Neural cell (in vitro differentiated cells): ENCODE measurements at regions not wholly inside any gene's neighbourhood (a gene's known extent, or its start where the extent isn't known, plus 50 kb on each side); places are given as distances from the start of the nearest gene placed in this dataset.

ENCODE experiments used
- H2AFZ ChIP-seq: fragments of 200-600, 300-800 bp; sonication (generic), shearing (Covaris generic); 2 replicates; pipeline ENCODE4 v1.6.0; 2014; ENCODE audit warnings: low read depth, mild to moderate bottlenecking, antibody characterized with exemption, low read length, moderate library complexity
- H3F3A ChIP-seq: fragments of 200-600 bp; shearing (Covaris generic); 2 replicates; pipeline ENCODE4 v1.6.1; 2016; ENCODE audit warnings: mild to moderate bottlenecking, moderate library complexity, mixed read lengths, antibody characterized with exemption, low read length; ENCODE audit not compliant: insufficient read depth, poor library complexity, severe bottlenecking
- H3K27ac ChIP-seq: fragments of 200-600, 300-800 bp; sonication (generic), shearing (Covaris generic); 2 replicates; pipeline ENCODE4 v1.5.1; 2014; ENCODE audit warnings: mild to moderate bottlenecking, low read length, moderate library complexity
- H3K27me3 ChIP-seq: fragments of 300-800, 200-600 bp; sonication (generic), shearing (Covaris generic); 2 replicates; pipeline ENCODE4 v1.6.0; 2014; ENCODE audit warnings: mild to moderate bottlenecking, low read depth, low read length, moderate library complexity; ENCODE audit not compliant: insufficient read depth
- H3K36me3 ChIP-seq: fragments of 300-800, 200-600 bp; sonication (generic), shearing (Covaris generic); 2 replicates; pipeline ENCODE4 v1.5.1; 2014; ENCODE audit warnings: mild to moderate bottlenecking, antibody characterized with exemption, low read length, moderate library complexity; ENCODE audit not compliant: insufficient read depth
- H3K4me2 ChIP-seq: fragments of 300-800, 200-600 bp; sonication (generic), shearing (Covaris generic); 2 replicates; pipeline ENCODE4 v1.6.0; 2014; ENCODE audit warnings: mild to moderate bottlenecking, low read length
- H3K4me3 ChIP-seq: fragments of 300-800, 200-600 bp; sonication (generic), shearing (Covaris generic); 2 replicates; pipeline ENCODE4 v1.5.1; 2014; ENCODE audit warnings: mild to moderate bottlenecking, low read length, moderate library complexity
- H3K79me2 ChIP-seq: fragments of 200-600 bp; shearing (Covaris generic); replicated peaks from 2 replicates; pipeline ENCODE4 v1.6.0; 2014; ENCODE audit warnings: mild to moderate bottlenecking, low read length, moderate library complexity; ENCODE audit not compliant: insufficient read depth
- H3K9ac ChIP-seq: fragments of 300-800, 200-600 bp; sonication (generic), shearing (Covaris generic); 2 replicates; pipeline ENCODE4 v1.6.1; 2016; ENCODE audit warnings: mild to moderate bottlenecking, low read length, mixed read lengths
- H3K9me2 ChIP-seq: fragments of 200-600 bp; shearing (Covaris generic); 2 replicates; pipeline ENCODE4 v1.6.1; 2016; ENCODE audit warnings: mild to moderate bottlenecking, low read length, mixed read lengths; ENCODE audit not compliant: insufficient read depth
- H3K9me3 ChIP-seq: fragments of 200-600, 300-800 bp; sonication (generic), shearing (Covaris generic); 2 replicates; pipeline ENCODE4 v1.6.1; 2016; ENCODE audit warnings: mild to moderate bottlenecking, mixed run types, low read length, moderate library complexity, mixed read lengths
- H4K20me1 ChIP-seq: fragments of 200-600 bp; shearing (Covaris generic); 2 replicates; pipeline ENCODE4 v1.6.1; 2016; ENCODE audit warnings: mild to moderate bottlenecking, mixed run types; ENCODE audit not compliant: insufficient read depth
- EP300 ChIP-seq: fragments of 450-650 bp; conservative IDR thresholded peaks from 2 replicates; pipeline ENCODE4 v1.6.1; 2014; ENCODE audit warnings: antibody characterized with exemption, mild to moderate bottlenecking, moderate library complexity; ENCODE audit not compliant: poor library complexity, severe bottlenecking
- EZH2 ChIP-seq: fragments of 200-600, 300-800 bp; shearing (Covaris generic), sonication (generic); IDR thresholded peaks from 2 replicates; pipeline ENCODE4 v1.6.1; 2014; ENCODE audit warnings: antibody characterized with exemption, low read length, borderline replicate concordance, mild to moderate bottlenecking; ENCODE audit not compliant: insufficient read depth, poor library complexity, severe bottlenecking
- MXI1 ChIP-seq: fragments of 450-650 bp; conservative IDR thresholded peaks from 2 replicates; pipeline ENCODE4 v1.6.1; 2014; ENCODE audit warnings: antibody characterized with exemption, mild to moderate bottlenecking; ENCODE audit not compliant: poor library complexity, severe bottlenecking
- POLR2AphosphoS5 ChIP-seq: IDR thresholded peaks from 2 replicates; pipeline ENCODE4 v1.6.1; 2012
- RAD21 ChIP-seq: fragments of 450-650 bp; conservative IDR thresholded peaks from 2 replicates; pipeline ENCODE4 v1.6.1; 2014; ENCODE audit warnings: antibody characterized with exemption, mild to moderate bottlenecking, moderate library complexity
- SMC3 ChIP-seq: fragments of 450-650 bp; conservative IDR thresholded peaks from 2 replicates; pipeline ENCODE4 v1.6.1; 2014; ENCODE audit warnings: antibody characterized with exemption, mild to moderate bottlenecking, moderate library complexity; ENCODE audit not compliant: poor library complexity
- TAF1 ChIP-seq: IDR thresholded peaks from 2 replicates; pipeline ENCODE4 v1.6.1; 2012; ENCODE audit warnings: low read depth
- TF ChIP-seq, protein P1 (sequence below): IDR thresholded peaks from 2 replicates; pipeline ENCODE4 v1.6.1; 2012; ENCODE audit warnings: borderline replicate concordance
- TF ChIP-seq, protein P2 (sequence below): fragments of 450-650 bp; IDR thresholded peaks from 2 replicates; pipeline ENCODE4 v1.5.1; 2014; ENCODE audit warnings: antibody characterized with exemption, mild to moderate bottlenecking, moderate library complexity; ENCODE audit not compliant: poor library complexity, severe bottlenecking

DNA sequence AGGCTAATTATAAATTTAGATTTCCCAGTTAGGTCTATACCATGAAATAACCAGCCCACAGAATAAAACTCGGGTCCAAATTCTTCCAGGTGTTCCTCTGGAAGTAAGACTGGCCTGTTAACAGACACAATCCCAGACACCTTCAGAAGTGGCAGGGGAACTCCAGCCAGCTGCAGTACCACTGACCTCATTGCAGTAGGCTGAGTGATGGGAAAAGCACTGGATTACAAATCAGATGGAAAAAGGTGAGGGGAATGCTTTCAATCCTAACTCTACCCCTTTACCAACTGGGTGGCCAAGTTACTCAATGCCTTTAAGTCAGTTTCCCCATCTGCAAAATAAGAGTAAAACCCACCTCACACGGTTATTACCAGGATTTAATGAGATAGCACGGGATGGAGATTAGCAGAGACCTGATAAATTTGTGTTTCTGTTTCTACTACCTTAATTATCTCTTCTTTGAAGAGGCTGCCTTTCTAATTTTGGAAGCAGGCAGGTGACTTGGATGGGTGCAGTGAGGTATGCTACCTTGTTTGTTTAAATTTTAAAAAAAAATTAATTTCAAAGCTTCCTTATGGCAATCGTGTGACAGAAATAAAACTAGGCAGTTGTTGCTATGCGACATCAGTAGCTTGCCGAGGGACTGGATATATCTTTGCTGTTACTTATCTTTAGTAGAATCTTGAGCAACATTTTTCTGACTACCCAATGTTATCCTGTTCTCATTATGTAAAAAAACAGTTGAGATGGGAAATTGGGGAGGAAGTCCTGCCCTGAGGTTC is 167.3 kb upstream of the GRIN2B start:
- H3K36me3 ChIP-seq, result no peaks in the 10 kb centered on the region
- H3K4me3 ChIP-seq, result no peak overlapping the region
- no peaks in the 10 kb centered on the region for H3F3A ChIP-seq
- H3K9me2 ChIP-seq, result no peaks in the 10 kb centered on the region
- no peaks in the 10 kb centered on the region for H3K27me3 ChIP-seq
- no peak overlapping the region for H3K4me2 ChIP-seq
- TF ChIP-seq, protein P1, sequence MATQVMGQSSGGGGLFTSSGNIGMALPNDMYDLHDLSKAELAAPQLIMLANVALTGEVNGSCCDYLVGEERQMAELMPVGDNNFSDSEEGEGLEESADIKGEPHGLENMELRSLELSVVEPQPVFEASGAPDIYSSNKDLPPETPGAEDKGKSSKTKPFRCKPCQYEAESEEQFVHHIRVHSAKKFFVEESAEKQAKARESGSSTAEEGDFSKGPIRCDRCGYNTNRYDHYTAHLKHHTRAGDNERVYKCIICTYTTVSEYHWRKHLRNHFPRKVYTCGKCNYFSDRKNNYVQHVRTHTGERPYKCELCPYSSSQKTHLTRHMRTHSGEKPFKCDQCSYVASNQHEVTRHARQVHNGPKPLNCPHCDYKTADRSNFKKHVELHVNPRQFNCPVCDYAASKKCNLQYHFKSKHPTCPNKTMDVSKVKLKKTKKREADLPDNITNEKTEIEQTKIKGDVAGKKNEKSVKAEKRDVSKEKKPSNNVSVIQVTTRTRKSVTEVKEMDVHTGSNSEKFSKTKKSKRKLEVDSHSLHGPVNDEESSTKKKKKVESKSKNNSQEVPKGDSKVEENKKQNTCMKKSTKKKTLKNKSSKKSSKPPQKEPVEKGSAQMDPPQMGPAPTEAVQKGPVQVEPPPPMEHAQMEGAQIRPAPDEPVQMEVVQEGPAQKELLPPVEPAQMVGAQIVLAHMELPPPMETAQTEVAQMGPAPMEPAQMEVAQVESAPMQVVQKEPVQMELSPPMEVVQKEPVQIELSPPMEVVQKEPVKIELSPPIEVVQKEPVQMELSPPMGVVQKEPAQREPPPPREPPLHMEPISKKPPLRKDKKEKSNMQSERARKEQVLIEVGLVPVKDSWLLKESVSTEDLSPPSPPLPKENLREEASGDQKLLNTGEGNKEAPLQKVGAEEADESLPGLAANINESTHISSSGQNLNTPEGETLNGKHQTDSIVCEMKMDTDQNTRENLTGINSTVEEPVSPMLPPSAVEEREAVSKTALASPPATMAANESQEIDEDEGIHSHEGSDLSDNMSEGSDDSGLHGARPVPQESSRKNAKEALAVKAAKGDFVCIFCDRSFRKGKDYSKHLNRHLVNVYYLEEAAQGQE, result no peak
- TF ChIP-seq EZH2 (no peak), POLR2AphosphoS5 (no peak), TAF1 (no peak), MXI1 (no peak), RAD21 (no peak), EP300 (no peak), SMC3 (no peak)
- TF ChIP-seq, protein P2, sequence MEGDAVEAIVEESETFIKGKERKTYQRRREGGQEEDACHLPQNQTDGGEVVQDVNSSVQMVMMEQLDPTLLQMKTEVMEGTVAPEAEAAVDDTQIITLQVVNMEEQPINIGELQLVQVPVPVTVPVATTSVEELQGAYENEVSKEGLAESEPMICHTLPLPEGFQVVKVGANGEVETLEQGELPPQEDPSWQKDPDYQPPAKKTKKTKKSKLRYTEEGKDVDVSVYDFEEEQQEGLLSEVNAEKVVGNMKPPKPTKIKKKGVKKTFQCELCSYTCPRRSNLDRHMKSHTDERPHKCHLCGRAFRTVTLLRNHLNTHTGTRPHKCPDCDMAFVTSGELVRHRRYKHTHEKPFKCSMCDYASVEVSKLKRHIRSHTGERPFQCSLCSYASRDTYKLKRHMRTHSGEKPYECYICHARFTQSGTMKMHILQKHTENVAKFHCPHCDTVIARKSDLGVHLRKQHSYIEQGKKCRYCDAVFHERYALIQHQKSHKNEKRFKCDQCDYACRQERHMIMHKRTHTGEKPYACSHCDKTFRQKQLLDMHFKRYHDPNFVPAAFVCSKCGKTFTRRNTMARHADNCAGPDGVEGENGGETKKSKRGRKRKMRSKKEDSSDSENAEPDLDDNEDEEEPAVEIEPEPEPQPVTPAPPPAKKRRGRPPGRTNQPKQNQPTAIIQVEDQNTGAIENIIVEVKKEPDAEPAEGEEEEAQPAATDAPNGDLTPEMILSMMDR, result no peak
- H3K79me2 ChIP-seq, result no peaks in the 10 kb centered on the region
- H2AFZ ChIP-seq, result no peak overlapping the region
- H3K9ac ChIP-seq, result no peak overlapping the region
- H3K9me3 ChIP-seq, result no peaks in the 10 kb centered on the region
- H4K20me1 ChIP-seq, result no peaks in the 10 kb centered on the region
- no peak overlapping the region for H3K27ac ChIP-seq

DNA sequence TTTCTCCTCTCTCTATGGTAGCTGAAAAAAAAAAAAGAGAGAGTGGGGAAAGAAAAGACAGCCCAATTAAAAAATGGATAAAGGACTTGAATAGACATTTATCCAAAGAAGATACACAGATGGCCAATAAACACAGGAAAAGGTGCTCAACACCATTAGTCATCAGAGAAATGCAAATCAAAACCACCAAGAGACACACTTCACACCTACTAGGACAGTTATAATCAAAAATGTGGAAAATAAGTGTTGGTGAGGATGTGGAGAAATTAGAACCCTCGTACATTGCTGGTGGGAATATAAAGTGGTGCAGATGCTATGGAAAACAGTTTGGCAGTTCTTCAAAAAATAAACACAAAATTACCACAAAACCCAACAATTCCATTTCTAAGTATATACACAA is 172.4 kb upstream of the GRIN2B start:
- no peaks in the 10 kb centered on the region for H3F3A ChIP-seq
- H3K9ac ChIP-seq, result no peak overlapping the region
- no peak overlapping the region for H3K27ac ChIP-seq

More for the DNA sequence above, 172.4 kb upstream of the GRIN2B start:
- Histone ChIP-seq H4K20me1 (no peaks in the 10 kb centered on the region), H3K4me2 (no peak overlapping the region), H3K9me2 (no peaks in the 10 kb centered on the region), H3K4me3 (no peak overlapping the region), H2AFZ (no peak overlapping the region), H3K9me3 (no peaks in the 10 kb centered on the region), H3K79me2 (no peaks in the 10 kb centered on the region), H3K36me3 (no peaks in the 10 kb centered on the region), H3K27me3 (no peaks in the 10 kb centered on the region)
- TF ChIP-seq EP300 (no peak), POLR2AphosphoS5 (no peak), TAF1 (no peak), RAD21 (no peak), EZH2 (no peak), SMC3 (no peak), MXI1 (no peak)
- TF ChIP-seq, protein P1, result no peak
